K562 (cell line): ENCODE measurements at regions not wholly inside any gene's neighbourhood (a gene's known extent, or its start where the extent isn't known, plus 50 kb on each side); places are given as distances from the start of the nearest gene placed in this dataset.

Experiments
- ATAC-seq: fragments of 200-7000 bp; cut with Tn5 transposase; 3 replicates; pipeline ENCODE4 v1.9.1; 2020; ENCODE audit warnings: moderate library complexity
- BruUV-seq: library from RNA; stranded (reverse); fragments of 400-500 nt; replicated peaks from 2 replicates; lab custom pipeline; 2021; lab: Mats Ljungman, UMichigan
- CTCF ChIA-PET: fragments of 300-600 bp; formaldehyde crosslinking; extraction: SDS; loops from one replicate; lab custom pipeline; 2021; ENCODE audit warnings: low intra/inter-chr PET ratio; lab: Yijun Ruan, JAX
- POLR2A ChIA-PET: fragments of 300-600, 350-650 bp; sonication (Branson Sonifier 250); formaldehyde crosslinking; extraction: SDS; loops from one replicate; lab custom pipeline; 2021; ENCODE audit warnings: antibody characterized with exemption, inconsistent platforms; lab: Yijun Ruan, JAX
- DNase-seq, 4 experiments: peaks; one replicate each; pipeline versions ENCODE4 v3.0.0 to v3.0.0-alpha.2; 2011 to 2018; ENCODE audit warnings: low spot score in 3 of 4, mixed read lengths in 3 of 4; ENCODE audit errors: extremely low read depth in 1 of 4
- FAIRE-seq: peaks from 2 replicates; lab custom pipeline; 2011; peaks lifted over from hg19 to GRCh38; lab: Jason Lieb, UNC
- H2AFZ ChIP-seq: 2 replicates; pipeline ENCODE4 v1.6.0; 2011; ENCODE audit warnings: low read depth, low read length, control low read depth, inconsistent platforms
- H3K27ac ChIP-seq: fragments of 200-600 bp; 3 replicates; pipeline ENCODE4 v1.8.0; 2011; ENCODE audit warnings: low read depth, mild to moderate bottlenecking, control low read depth, inconsistent platforms, low read length, moderate library complexity, mixed read lengths; ENCODE audit errors: extremely low read depth
- H3K27me3 ChIP-seq, 2 experiments: fragments of 300-600 bp in 1 of 2; 2 replicates in 1 of 2; 3 replicates in 1 of 2; pipeline versions ENCODE4 v1.6.0 to v1.8.0; 2011; ENCODE audit warnings: inconsistent platforms in 2 of 2, low read length in 2 of 2, mild to moderate bottlenecking in 1 of 2, mixed read lengths in 1 of 2, moderate library complexity in 1 of 2; ENCODE audit not compliant: control insufficient read depth in 2 of 2, insufficient read depth in 2 of 2
- H3K36me3 ChIP-seq: fragments of 300-600 bp; 3 replicates; pipeline ENCODE4 v1.8.0; 2011; ENCODE audit warnings: mild to moderate bottlenecking, low read length, inconsistent platforms; ENCODE audit not compliant: control insufficient read depth, insufficient read depth
- H3K4me1 ChIP-seq, 2 experiments: fragments of 200-600 bp in 1 of 2; replicated peaks in 1 of 2; 2 replicates in 1 of 2; 3 replicates in 1 of 2; pipeline versions ENCODE4 v1.5.1 to v1.8.0; 2011; ENCODE audit warnings: inconsistent platforms in 2 of 2, low read length in 2 of 2, mild to moderate bottlenecking in 1 of 2, mixed read lengths in 1 of 2, moderate library complexity in 1 of 2; ENCODE audit not compliant: control insufficient read depth in 2 of 2, insufficient read depth in 2 of 2
- H3K4me2 ChIP-seq: 2 replicates; pipeline ENCODE4 v1.6.1; 2011; ENCODE audit warnings: low read length, control low read depth, inconsistent platforms, mixed read lengths; ENCODE audit not compliant: insufficient read depth
- H3K4me3 ChIP-seq: fragments of 200-600 bp; sonication (generic), shearing (Covaris generic); 2 replicates; pipeline ENCODE4 v1.5.1; 2016; ENCODE audit warnings: control low read depth, inconsistent platforms
- H3K79me2 ChIP-seq: fragments of 200-600 bp; 3 replicates; pipeline ENCODE4 v1.8.0; 2011; ENCODE audit warnings: low read length, inconsistent platforms; ENCODE audit not compliant: control insufficient read depth, insufficient read depth
- H3K9ac ChIP-seq, 2 experiments: 2 replicates each; pipeline versions ENCODE4 v1.6.0 to v1.6.1; 2011; ENCODE audit warnings: low read depth in 2 of 2, low read length in 2 of 2, control low read depth in 1 of 2, inconsistent platforms in 1 of 2, mild to moderate bottlenecking in 1 of 2, mixed read lengths in 1 of 2; ENCODE audit not compliant: insufficient read depth in 1 of 2
- H3K9me1 ChIP-seq: one replicate; pipeline ENCODE4 v1.6.0; 2011; ENCODE audit warnings: inconsistent platforms, mild to moderate bottlenecking, low read length, moderate library complexity; ENCODE audit not compliant: control insufficient read depth, insufficient read depth
- H3K9me3 ChIP-seq: replicated peaks from 2 replicates; pipeline ENCODE4 v1.5.1; 2011; ENCODE audit warnings: low read depth, low read length, inconsistent platforms; ENCODE audit not compliant: control insufficient read depth, insufficient read depth
- H4K20me1 ChIP-seq: replicated peaks from 2 replicates; pipeline ENCODE4 v1.6.1; 2011; ENCODE audit warnings: low read length, inconsistent platforms, mixed read lengths; ENCODE audit not compliant: control insufficient read depth, insufficient read depth
- KDM2B ChIP-seq: fragments of 250-450 bp; sonication (Bioruptor Pico); IDR thresholded peaks from 2 replicates; pipeline ENCODE4 v1.8.0; 2021; ENCODE audit warnings: mild to moderate bottlenecking, moderate library complexity
- PCBP1 ChIP-seq: fragments of 200-400 bp; formaldehyde crosslinking; IDR thresholded peaks from 2 replicates; pipeline ENCODE4 v1.6.1; 2018; ENCODE audit warnings: mild to moderate bottlenecking, low read depth, low read length; ENCODE audit not compliant: poor library complexity, severe bottlenecking
- WGBS: fragments of 100-300 bp; shearing (Covaris generic); methylation state at CpG from one replicate; pipeline ENCODE4 v1.1.6; 2016; ENCODE audit warnings: low coverage, mixed read lengths; ENCODE audit not compliant: insufficient coverage; ENCODE audit errors: missing lambda C conversion rate; 5-methylcytosine and 5-hydroxymethylcytosine counted together
- in situ Hi-C: fragments of 300-500 bp; cut with MboI; formaldehyde crosslinking; loops from 4 replicates; pipeline ENCODE4 v1.15.0; 2018; ENCODE audit warnings: inconsistent platforms, mixed read lengths
- intact Hi-C: fragments of 100-400 bp; cut with micrococcal nuclease; formaldehyde crosslinking; loops from 2 replicates; pipeline ENCODE4 v1.14.2; 2022
- TF ChIP-seq, protein P1 (sequence below): fragments of 250-450 bp; sonication (Bioruptor Pico); IDR thresholded peaks from 2 replicates; pipeline ENCODE4 v1.4.0; 2020
- TF ChIP-seq, protein P2 (sequence below): sonication (generic); formaldehyde crosslinking; IDR thresholded peaks from 2 replicates; pipeline ENCODE4 v1.8.0; 2022; ENCODE audit warnings: mild to moderate bottlenecking, missing genetic modification reagents, borderline replicate concordance
- TF ChIP-seq, protein P3 (sequence below), 2 experiments: fragments of 250-450 bp in 1 of 2; fragments of 450-650 bp in 1 of 2; sonication (Bioruptor Pico) in 1 of 2; IDR thresholded peaks; 2 replicates each; pipeline versions ENCODE4 v1.6.1 to v1.8.0; 2016 to 2021; ENCODE audit warnings: mild to moderate bottlenecking in 2 of 2, moderate library complexity in 2 of 2, missing compliant biosample characterization in 1 of 2, missing genetic modification characterization in 1 of 2

DNA sequence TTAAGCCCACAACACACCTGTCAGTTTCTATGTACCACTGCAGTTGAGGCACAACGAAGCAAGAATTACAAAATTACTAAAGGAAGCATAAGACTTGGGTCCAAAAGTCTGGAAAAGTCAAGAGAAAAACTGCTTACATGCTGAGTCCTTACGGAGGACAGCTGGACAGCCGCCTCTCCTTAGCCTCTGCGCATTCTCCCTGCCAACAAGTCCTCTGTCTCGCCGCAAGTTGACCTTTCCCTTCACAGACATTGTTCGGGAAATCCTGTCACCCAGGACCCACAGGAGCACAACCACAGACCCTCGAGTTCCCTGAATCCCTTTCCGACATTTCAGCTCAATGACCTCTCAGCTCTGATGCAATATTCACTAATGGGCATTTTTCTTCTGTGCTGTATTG is 525.4 kb upstream of the SALL3 start:
- 0% methylated on average over 9 of the region's 9 CpGs for WGBS
- H3K4me2 ChIP-seq, result no peak overlapping the region
- H3K4me1 ChIP-seq, result no peaks in the 10 kb centered on the region
- no peak overlapping the region for H3K27ac ChIP-seq
- no peaks in the 10 kb centered on the region for H3K9me1 ChIP-seq
- TF ChIP-seq, protein P1, sequence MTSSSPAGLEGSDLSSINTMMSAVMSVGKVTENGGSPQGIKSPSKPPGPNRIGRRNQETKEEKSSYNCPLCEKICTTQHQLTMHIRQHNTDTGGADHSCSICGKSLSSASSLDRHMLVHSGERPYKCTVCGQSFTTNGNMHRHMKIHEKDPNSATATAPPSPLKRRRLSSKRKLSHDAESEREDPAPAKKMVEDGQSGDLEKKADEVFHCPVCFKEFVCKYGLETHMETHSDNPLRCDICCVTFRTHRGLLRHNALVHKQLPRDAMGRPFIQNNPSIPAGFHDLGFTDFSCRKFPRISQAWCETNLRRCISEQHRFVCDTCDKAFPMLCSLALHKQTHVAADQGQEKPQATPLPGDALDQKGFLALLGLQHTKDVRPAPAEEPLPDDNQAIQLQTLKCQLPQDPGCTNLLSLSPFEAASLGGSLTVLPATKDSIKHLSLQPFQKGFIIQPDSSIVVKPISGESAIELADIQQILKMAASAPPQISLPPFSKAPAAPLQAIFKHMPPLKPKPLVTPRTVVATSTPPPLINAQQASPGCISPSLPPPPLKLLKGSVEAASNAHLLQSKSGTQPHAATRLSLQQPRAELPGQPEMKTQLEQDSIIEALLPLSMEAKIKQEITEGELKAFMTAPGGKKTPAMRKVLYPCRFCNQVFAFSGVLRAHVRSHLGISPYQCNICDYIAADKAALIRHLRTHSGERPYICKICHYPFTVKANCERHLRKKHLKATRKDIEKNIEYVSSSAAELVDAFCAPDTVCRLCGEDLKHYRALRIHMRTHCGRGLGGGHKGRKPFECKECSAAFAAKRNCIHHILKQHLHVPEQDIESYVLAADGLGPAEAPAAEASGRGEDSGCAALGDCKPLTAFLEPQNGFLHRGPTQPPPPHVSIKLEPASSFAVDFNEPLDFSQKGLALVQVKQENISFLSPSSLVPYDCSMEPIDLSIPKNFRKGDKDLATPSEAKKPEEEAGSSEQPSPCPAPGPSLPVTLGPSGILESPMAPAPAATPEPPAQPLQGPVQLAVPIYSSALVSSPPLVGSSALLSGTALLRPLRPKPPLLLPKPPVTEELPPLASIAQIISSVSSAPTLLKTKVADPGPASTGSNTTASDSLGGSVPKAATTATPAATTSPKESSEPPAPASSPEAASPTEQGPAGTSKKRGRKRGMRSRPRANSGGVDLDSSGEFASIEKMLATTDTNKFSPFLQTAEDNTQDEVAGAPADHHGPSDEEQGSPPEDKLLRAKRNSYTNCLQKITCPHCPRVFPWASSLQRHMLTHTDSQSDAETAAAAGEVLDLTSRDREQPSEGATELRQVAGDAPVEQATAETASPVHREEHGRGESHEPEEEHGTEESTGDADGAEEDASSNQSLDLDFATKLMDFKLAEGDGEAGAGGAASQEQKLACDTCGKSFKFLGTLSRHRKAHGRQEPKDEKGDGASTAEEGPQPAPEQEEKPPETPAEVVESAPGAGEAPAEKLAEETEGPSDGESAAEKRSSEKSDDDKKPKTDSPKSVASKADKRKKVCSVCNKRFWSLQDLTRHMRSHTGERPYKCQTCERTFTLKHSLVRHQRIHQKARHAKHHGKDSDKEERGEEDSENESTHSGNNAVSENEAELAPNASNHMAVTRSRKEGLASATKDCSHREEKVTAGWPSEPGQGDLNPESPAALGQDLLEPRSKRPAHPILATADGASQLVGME (CRISPR knock-in tag), result no peak
- TF ChIP-seq KDM2B (CRISPR knock-in tag) (no peak), PCBP1 (no peak)
- TF ChIP-seq, protein P2, sequence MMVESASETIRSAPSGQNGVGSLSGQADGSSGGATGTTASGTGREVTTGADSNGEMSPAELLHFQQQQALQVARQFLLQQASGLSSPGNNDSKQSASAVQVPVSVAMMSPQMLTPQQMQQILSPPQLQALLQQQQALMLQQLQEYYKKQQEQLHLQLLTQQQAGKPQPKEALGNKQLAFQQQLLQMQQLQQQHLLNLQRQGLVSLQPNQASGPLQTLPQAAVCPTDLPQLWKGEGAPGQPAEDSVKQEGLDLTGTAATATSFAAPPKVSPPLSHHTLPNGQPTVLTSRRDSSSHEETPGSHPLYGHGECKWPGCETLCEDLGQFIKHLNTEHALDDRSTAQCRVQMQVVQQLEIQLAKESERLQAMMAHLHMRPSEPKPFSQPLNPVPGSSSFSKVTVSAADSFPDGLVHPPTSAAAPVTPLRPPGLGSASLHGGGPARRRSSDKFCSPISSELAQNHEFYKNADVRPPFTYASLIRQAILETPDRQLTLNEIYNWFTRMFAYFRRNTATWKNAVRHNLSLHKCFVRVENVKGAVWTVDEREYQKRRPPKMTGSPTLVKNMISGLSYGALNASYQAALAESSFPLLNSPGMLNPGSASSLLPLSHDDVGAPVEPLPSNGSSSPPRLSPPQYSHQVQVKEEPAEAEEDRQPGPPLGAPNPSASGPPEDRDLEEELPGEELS, result no peak
- TF ChIP-seq, protein P3, sequence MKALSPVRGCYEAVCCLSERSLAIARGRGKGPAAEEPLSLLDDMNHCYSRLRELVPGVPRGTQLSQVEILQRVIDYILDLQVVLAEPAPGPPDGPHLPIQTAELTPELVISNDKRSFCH (CRISPR knock-in tag; IDR thresholded peaks at IDR 0.05), result no peak
- TF ChIP-seq, protein P3 (tag; IDR thresholded peaks at IDR 0.05), result no peak
- FAIRE-seq, result no peak
- H3K27me3 ChIP-seq, result peaks cover 0 to 4% of the 10 kb centered on the region in 2 experiments; a peak in 1 of 5 replicates
- no peaks in the 10 kb centered on the region for H3K9me3 ChIP-seq
- no TSS peak for BruUV-seq
- no peaks in the 10 kb centered on the region for H4K20me1 ChIP-seq
- in situ Hi-C loops, result no loop called here
- POLR2A ChIA-PET, result no interaction called here
- DNase-seq, result no peak
- intact Hi-C loops, result no loop called here
- no peaks in the 10 kb centered on the region for H3K79me2 ChIP-seq
- no peak overlapping the region for H3K9ac ChIP-seq
- no peaks in the 10 kb centered on the region for H3K36me3 ChIP-seq
- no peak overlapping the region for H3K4me3 ChIP-seq
- H2AFZ ChIP-seq, result no peak overlapping the region
- CTCF ChIA-PET, result no interaction called here
- ATAC-seq, result no peak
